Smooth muscle cell (in vitro differentiated cells): ENCODE measurements at regions not wholly inside any gene's neighbourhood (a gene's known extent, or its start where the extent isn't known, plus 50 kb on each side); places are given as distances from the start of the nearest gene placed in this dataset.

ENCODE experiments used
- DNase-seq: peaks from one replicate; lab custom pipeline; 2025; ENCODE audit not compliant: unreplicated experiment; lab: John Stamatoyannopoulos, UW
- H2AFZ ChIP-seq: fragments of 200-600 bp; sonication (generic); 2 replicates; pipeline ENCODE4 v1.6.0; 2016; ENCODE audit warnings: antibody characterized with exemption, low read depth, mild to moderate bottlenecking
- H3F3A ChIP-seq: fragments of 200-600 bp; sonication (generic); 2 replicates; pipeline ENCODE4 v1.6.0; 2017; ENCODE audit warnings: antibody characterized with exemption, low read depth
- H3K27ac ChIP-seq: fragments of 200-600 bp; sonication (generic); 2 replicates; pipeline ENCODE4 v1.5.1; 2016; ENCODE audit warnings: low read depth, mild to moderate bottlenecking
- H3K27me3 ChIP-seq: fragments of 200-600 bp; sonication (generic); 2 replicates; pipeline ENCODE4 v1.6.1; 2016; ENCODE audit warnings: low read depth, mild to moderate bottlenecking
- H3K36me3 ChIP-seq: fragments of 200-600 bp; sonication (generic); 2 replicates; pipeline ENCODE4 v1.5.1; 2016; ENCODE audit warnings: low read depth
- H3K4me1 ChIP-seq: fragments of 200-600 bp; sonication (generic); 2 replicates; pipeline ENCODE4 v1.5.1; 2016; ENCODE audit warnings: low read depth
- H3K4me2 ChIP-seq: fragments of 200-600 bp; sonication (generic); 2 replicates; pipeline ENCODE4 v1.6.0; 2016; ENCODE audit warnings: mild to moderate bottlenecking
- H3K4me3 ChIP-seq: fragments of 200-600 bp; sonication (generic); 2 replicates; pipeline ENCODE4 v1.5.1; 2016; ENCODE audit warnings: mild to moderate bottlenecking
- H3K79me2 ChIP-seq: fragments of 200-600 bp; sonication (generic); 2 replicates; pipeline ENCODE4 v1.6.0; 2016; ENCODE audit warnings: low read depth, mild to moderate bottlenecking
- H3K9ac ChIP-seq: fragments of 200-600 bp; sonication (generic); 2 replicates; pipeline ENCODE4 v1.6.0; 2016; ENCODE audit warnings: low read depth
- H3K9me3 ChIP-seq: fragments of 200-600 bp; sonication (generic); replicated peaks from 2 replicates; pipeline ENCODE4 v1.5.1; 2016; ENCODE audit warnings: low read depth
- H4K20me1 ChIP-seq: fragments of 200-600 bp; sonication (generic); 2 replicates; pipeline ENCODE4 v1.6.0; 2016; ENCODE audit warnings: low read depth
- WGBS: methylation state at CpG from one replicate; pipeline ENCODE4 v1.1.7; 2016; ENCODE audit warnings: low lambda C conversion rate; 5-methylcytosine and 5-hydroxymethylcytosine counted together
- TF ChIP-seq, protein P1 (sequence below): fragments of 200-600 bp; sonication (generic); IDR thresholded peaks from 2 replicates; pipeline ENCODE4 v1.5.1; 2017; ENCODE audit warnings: borderline replicate concordance, mild to moderate bottlenecking, antibody characterized with exemption; ENCODE audit not compliant: insufficient read depth, poor library complexity, severe bottlenecking

DNA sequence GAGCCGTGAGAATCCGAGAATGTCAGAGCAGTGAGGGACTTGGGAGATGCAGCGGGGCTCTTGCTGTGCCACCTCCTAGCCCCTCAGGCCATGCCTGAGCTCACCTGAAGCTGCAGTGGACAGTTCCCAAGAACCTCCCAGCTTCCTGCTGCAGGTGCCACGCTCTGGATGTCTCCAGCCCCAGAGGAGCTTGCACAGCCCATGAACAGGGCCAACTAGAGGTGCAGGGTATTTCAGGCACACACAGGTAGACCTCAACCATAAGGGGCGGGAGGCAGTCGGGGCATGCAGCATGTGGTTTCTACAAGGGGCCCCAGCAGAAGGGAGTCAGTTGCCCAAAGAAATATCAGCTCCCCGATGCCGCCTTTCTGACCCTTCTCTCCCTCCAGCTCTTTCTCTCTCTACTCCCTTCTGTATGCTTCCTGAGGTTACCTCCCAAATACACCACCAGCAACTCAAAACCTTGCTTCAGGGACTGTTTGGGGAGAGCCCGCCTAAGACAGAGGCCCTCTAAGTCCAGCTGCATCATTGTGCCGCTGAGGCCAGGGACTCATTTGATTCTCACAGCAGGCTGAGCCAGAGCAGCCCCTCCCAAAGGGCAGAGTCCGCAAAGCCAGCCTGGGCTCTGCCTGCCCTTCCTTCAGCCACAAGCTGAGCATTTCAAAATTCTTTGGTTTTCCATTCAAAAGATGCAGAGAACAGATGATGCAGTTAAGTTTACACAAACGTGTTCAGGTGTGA lies 209.8 kb downstream of the MATN1 start:
- DNase-seq: no peak
- Histone ChIP-seq H3K4me3 (no peak overlapping the region), H3K9me3 (no peaks in the 10 kb centered on the region)

DNA sequence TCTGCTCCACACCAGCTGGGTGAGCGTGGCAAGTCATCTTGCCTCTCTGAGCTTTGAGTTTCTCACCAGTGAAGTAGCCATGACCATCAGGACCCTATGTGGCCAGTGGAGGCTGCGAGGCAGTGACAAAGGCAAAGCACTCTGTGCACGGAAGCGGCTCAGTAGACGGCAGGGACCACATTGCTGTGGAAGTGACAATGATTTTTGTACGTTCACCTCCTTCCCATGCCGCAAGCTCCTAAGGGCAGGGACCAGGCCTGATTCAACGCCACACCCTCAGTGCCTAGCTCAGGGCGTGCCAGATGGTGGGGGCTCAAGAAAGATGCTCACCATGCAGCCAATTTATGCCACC lies 210.5 kb downstream of the MATN1 start:
- peak overlapping the region; percentile 75 for H3K4me2 ChIP-seq
- no peak overlapping the region for H3K9ac ChIP-seq
- H3K4me3 ChIP-seq: no peak overlapping the region
- H4K20me1 ChIP-seq: no peaks in the 10 kb centered on the region
- H2AFZ ChIP-seq: no peak overlapping the region
- H3K27ac ChIP-seq: no peak overlapping the region
- H3K36me3 ChIP-seq: no peaks in the 10 kb centered on the region
- no peak for DNase-seq
- H3F3A ChIP-seq: no peaks in the 10 kb centered on the region
- no peaks in the 10 kb centered on the region for H3K79me2 ChIP-seq
- peaks cover 8% of the 10 kb centered on the region for H3K4me1 ChIP-seq
- H3K27me3 ChIP-seq: no peaks in the 10 kb centered on the region
- H3K9me3 ChIP-seq: no peaks in the 10 kb centered on the region
- 96% methylated on average over 9 of the region's 9 CpGs for WGBS
- TF ChIP-seq, protein P1, sequence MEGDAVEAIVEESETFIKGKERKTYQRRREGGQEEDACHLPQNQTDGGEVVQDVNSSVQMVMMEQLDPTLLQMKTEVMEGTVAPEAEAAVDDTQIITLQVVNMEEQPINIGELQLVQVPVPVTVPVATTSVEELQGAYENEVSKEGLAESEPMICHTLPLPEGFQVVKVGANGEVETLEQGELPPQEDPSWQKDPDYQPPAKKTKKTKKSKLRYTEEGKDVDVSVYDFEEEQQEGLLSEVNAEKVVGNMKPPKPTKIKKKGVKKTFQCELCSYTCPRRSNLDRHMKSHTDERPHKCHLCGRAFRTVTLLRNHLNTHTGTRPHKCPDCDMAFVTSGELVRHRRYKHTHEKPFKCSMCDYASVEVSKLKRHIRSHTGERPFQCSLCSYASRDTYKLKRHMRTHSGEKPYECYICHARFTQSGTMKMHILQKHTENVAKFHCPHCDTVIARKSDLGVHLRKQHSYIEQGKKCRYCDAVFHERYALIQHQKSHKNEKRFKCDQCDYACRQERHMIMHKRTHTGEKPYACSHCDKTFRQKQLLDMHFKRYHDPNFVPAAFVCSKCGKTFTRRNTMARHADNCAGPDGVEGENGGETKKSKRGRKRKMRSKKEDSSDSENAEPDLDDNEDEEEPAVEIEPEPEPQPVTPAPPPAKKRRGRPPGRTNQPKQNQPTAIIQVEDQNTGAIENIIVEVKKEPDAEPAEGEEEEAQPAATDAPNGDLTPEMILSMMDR: no peak

More for the DNA sequence above, 209.8 kb downstream of the MATN1 start:
- WGBS: 89% methylated on average over 12 of the region's 12 CpGs
- Histone ChIP-seq H4K20me1 (no peaks in the 10 kb centered on the region), H3K27me3 (no peaks in the 10 kb centered on the region), H3K79me2 (no peaks in the 10 kb centered on the region), H3K9ac (no peak overlapping the region), H3K36me3 (no peaks in the 10 kb centered on the region), H3F3A (no peaks in the 10 kb centered on the region), H3K27ac (no peak overlapping the region), H3K4me1 (peaks cover 8% of the 10 kb centered on the region), H2AFZ (no peak overlapping the region), H3K4me2 (no peak overlapping the region)
- TF ChIP-seq, protein P1: no peak

DNA sequence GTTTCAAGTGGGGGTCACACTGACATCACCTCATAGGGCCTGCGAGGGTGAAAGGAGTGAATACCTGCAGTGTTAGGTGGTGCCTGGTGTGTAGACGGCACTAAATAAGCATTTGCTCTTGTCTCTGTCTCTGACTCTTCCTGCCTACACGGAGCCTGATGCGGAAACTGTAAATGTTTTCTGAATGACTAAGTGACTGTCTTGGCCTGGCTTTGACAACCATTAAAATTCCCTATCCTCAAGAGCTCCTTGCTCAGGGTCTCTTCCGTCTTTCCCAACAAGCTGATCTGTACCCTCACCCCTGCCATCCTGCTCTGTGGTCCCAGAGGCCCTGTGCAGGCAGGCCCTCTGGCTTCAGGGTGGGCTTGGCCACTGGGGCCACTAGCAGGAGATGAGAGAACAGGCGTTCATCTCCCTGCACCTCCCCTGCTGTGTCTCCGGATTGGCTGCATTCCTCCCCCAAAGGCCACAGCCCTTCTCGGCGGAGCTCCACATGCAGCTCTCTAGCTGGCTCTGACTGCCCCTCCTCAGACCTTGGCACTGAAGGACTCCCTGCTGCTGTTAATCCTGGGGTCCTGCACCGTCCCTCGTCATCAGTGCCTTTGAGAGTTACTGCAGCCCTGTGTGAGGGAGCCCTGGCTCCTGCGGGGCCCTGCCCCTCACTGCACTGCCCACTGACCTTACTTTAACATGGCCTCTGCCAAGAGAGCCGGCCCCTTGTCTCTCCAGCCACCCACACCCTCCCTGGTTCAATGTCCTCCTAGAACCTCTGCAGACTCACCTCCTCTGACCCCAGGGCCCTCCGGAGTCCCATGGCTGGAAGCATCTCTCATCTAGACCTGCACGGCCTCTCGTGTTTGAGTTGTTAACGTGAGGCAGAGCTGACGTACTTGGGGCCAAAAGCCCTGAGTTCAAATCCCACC lies 211.1 kb downstream of the MATN1 start:
- H3K27ac ChIP-seq: peak overlapping the region; percentile 80
- peak overlapping the region; percentile 75 for H3K4me2 ChIP-seq
- DNase-seq: no peak
- no peak overlapping the region for H2AFZ ChIP-seq
- H3K9me3 ChIP-seq: no peaks in the 10 kb centered on the region
- no peaks in the 10 kb centered on the region for H3K27me3 ChIP-seq
- peak overlapping the region; percentile 56 for H3K9ac ChIP-seq
- peaks cover 8% of the 10 kb centered on the region for H3K4me1 ChIP-seq
- TF ChIP-seq, protein P1: no peak
- H3K36me3 ChIP-seq: no peaks in the 10 kb centered on the region
- WGBS: 41% methylated on average over 18 of the region's 18 CpGs
- no peaks in the 10 kb centered on the region for H3K79me2 ChIP-seq
- no peak overlapping the region for H3K4me3 ChIP-seq
- no peaks in the 10 kb centered on the region for H3F3A ChIP-seq
- H4K20me1 ChIP-seq: no peaks in the 10 kb centered on the region
